ENCODE measurements at regions not wholly inside any gene's neighbourhood (a gene's known extent, or its start where the extent isn't known, plus 50 kb on each side); places are given as distances from the start of the nearest gene placed in this dataset.

DNA sequence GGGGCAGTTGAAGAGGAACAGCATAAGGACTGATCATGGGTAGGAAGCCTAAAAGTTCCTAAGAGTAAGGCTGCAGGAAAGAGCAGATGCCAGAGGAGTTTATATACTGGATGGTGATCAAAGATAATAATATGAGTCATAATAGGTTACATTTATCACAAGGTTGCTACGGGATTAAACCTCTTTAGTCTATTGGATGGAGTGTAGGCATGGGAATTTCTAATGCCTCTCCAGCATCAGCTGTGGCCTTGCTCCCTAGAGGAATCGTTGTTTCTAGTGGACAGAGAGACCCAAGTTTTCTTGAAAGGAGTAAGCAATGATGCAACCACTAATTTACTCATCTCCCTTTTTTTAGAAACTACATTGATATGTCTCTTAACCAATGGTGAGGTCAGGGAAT lies 213.4 kb downstream of the GPR37 start:
- no CpG with 5 or more reads among the region's 2 CpGs for WGBS (ENCODE audit: extremely low coverage, insufficient read length, low lambda C conversion rate)
- H3T11ph ChIP-seq (ENCODE audit: low read length) = no peak overlapping the region
- H3K14ac ChIP-seq (ENCODE audit: insufficient read depth, low read length) = no peak overlapping the region
- H2BK15ac ChIP-seq (ENCODE audit: low read depth, low read length) = no peak overlapping the region
- DNase-seq = no peak
- no peak overlapping the region for H4K8ac ChIP-seq (replicated peaks; ENCODE audit: insufficient read length, low read depth, low read length)
- no peaks in the 10 kb centered on the region for H3K4me1 ChIP-seq (ENCODE audit: insufficient read depth, low read length)
- peaks cover 5 to 9% of the 10 kb centered on the region in 2 experiments; a peak in 3 of 4 replicates for H3K4me1 Mint-ChIP-seq
- no peaks in the 10 kb centered on the region for H3K23me2 ChIP-seq (ENCODE audit: insufficient read length, low read depth, low read length, poor library complexity, severe bottlenecking)
- no peak overlapping the region for H2BK20ac ChIP-seq (ENCODE audit: low read depth, low read length, poor library complexity, severe bottlenecking)
- H3K36me3 Mint-ChIP-seq (ENCODE audit: insufficient read depth in 1 of 3, low read depth in 3 of 3) = no peaks in the 10 kb centered on the region
- no peak overlapping the region for H4K91ac ChIP-seq (ENCODE audit: insufficient read length, low read depth, low read length)
- no peak overlapping the region for H2BK12ac ChIP-seq (ENCODE audit: insufficient read length, low read depth, low read length)
- no peaks in the 10 kb centered on the region for H3K9me3 ChIP-seq (ENCODE audit: control insufficient read depth, low read depth, low read length)
- H2BK5ac ChIP-seq (ENCODE audit: insufficient read length, low read length) = no peak overlapping the region
- no peak overlapping the region for H3K4me2 ChIP-seq (ENCODE audit: insufficient read depth, insufficient read length, low read length)
- no peaks in the 10 kb centered on the region for H3K9me3 Mint-ChIP-seq
- H3K27ac ChIP-seq (ENCODE audit: insufficient read length, low read depth, low read length) = no peak overlapping the region
- H3K56ac ChIP-seq (ENCODE audit: insufficient read length, low read depth, low read length) = no peak overlapping the region
- H2AFZ ChIP-seq (ENCODE audit: low read length) = no peak overlapping the region
- H3K9ac ChIP-seq (ENCODE audit: extremely low read depth, insufficient read length, low read length) = no peak overlapping the region
- no peak overlapping the region for H3K18ac ChIP-seq (ENCODE audit: insufficient read length, low read depth, low read length)
- H2BK120ac ChIP-seq (ENCODE audit: low read depth, low read length, poor library complexity, severe bottlenecking) = no peak overlapping the region
- H3K23ac ChIP-seq (ENCODE audit: insufficient read length, low read depth, low read length) = no peak overlapping the region
- H3K27me3 Mint-ChIP-seq (ENCODE audit: low read depth) = no peaks in the 10 kb centered on the region
- no peaks in the 10 kb centered on the region for H3K27me3 ChIP-seq (ENCODE audit: insufficient read depth, low read length)
- H2AK5ac ChIP-seq (ENCODE audit: insufficient read length, low read length) = no peak overlapping the region
- no peaks in the 10 kb centered on the region for H3K79me1 ChIP-seq (ENCODE audit: insufficient read depth, low read depth, low read length, poor library complexity, severe bottlenecking)
- H3K79me2 ChIP-seq (ENCODE audit: insufficient read depth, low read length) = no peaks in the 10 kb centered on the region
- no peak overlapping the region for H3K4me3 Mint-ChIP-seq
- no peak overlapping the region for H3K4ac ChIP-seq (ENCODE audit: low read depth, low read length)
- no peaks in the 10 kb centered on the region for H4K20me1 ChIP-seq (ENCODE audit: control insufficient read depth, insufficient read depth, insufficient read length)
- no peak overlapping the region for H3K27ac Mint-ChIP-seq
- no peak overlapping the region for H4K5ac ChIP-seq (ENCODE audit: insufficient read length, low read depth, low read length)
- TF ChIP-seq, protein P1, sequence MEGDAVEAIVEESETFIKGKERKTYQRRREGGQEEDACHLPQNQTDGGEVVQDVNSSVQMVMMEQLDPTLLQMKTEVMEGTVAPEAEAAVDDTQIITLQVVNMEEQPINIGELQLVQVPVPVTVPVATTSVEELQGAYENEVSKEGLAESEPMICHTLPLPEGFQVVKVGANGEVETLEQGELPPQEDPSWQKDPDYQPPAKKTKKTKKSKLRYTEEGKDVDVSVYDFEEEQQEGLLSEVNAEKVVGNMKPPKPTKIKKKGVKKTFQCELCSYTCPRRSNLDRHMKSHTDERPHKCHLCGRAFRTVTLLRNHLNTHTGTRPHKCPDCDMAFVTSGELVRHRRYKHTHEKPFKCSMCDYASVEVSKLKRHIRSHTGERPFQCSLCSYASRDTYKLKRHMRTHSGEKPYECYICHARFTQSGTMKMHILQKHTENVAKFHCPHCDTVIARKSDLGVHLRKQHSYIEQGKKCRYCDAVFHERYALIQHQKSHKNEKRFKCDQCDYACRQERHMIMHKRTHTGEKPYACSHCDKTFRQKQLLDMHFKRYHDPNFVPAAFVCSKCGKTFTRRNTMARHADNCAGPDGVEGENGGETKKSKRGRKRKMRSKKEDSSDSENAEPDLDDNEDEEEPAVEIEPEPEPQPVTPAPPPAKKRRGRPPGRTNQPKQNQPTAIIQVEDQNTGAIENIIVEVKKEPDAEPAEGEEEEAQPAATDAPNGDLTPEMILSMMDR (conservative IDR thresholded peaks at IDR 0.05) = no peak

Data from H9 (cell line).